ENCODE measurements at regions not wholly inside any gene's neighbourhood (a gene's known extent, or its start where the extent isn't known, plus 50 kb on each side); places are given as distances from the start of the nearest gene placed in this dataset.

DNA sequence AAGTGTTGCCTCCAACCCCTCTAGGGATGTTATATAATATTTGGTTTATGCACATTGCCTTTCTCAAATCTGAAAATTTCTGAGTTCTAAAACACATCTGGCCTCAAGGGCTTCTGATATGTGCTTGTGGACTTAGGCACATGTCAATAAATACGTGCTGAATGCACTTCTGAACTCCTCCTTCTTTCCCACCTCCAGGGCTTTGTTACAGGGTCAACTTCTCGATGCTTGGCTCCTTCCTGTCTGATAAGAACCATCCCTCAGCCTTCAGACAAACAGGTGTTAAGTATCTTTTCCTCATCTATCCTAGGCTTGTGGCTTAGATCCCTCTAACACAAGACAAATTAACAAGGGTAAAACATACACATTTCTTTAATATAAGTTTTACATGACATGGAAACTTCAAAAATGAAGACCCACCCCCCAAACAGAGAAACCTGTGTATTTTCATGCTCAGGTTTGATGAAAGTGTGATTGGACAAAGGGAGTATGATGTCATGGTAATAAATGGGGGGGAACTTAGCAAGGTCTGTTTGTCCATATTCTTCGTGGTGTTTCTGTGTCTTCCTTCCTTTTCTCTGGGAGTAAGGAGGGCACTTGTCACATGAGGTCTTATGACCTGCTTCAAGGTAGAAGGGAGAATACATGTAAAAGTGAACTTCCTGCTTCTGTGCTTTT is 326.9 kb downstream of the CD83 start:
- ChIA-PET POLR2A (no interaction called here), CTCF (no interaction called here)
- H3F3A ChIP-seq (replicated peaks; ENCODE audit: insufficient read depth): no peaks in the 10 kb centered on the region
- WGBS (ENCODE audit: low lambda C conversion rate): 21% methylated on average over 3 of the region's 3 CpGs
- H3K9ac ChIP-seq: no peak overlapping the region
- TF ChIP-seq MEF2A (IDR thresholded peaks at IDR 0.05; ENCODE audit: borderline replicate concordance, low read depth): no peak
- TF ChIP-seq, protein P1, sequence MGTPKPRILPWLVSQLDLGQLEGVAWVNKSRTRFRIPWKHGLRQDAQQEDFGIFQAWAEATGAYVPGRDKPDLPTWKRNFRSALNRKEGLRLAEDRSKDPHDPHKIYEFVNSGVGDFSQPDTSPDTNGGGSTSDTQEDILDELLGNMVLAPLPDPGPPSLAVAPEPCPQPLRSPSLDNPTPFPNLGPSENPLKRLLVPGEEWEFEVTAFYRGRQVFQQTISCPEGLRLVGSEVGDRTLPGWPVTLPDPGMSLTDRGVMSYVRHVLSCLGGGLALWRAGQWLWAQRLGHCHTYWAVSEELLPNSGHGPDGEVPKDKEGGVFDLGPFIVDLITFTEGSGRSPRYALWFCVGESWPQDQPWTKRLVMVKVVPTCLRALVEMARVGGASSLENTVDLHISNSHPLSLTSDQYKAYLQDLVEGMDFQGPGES (IDR thresholded peaks at IDR 0.05; ENCODE audit: low read depth, low read length): no peak
- TF ChIP-seq SMC3 (IDR thresholded peaks at IDR 0.05; ENCODE audit: low read depth, low read length): no peak
- TF ChIP-seq, protein P2, sequence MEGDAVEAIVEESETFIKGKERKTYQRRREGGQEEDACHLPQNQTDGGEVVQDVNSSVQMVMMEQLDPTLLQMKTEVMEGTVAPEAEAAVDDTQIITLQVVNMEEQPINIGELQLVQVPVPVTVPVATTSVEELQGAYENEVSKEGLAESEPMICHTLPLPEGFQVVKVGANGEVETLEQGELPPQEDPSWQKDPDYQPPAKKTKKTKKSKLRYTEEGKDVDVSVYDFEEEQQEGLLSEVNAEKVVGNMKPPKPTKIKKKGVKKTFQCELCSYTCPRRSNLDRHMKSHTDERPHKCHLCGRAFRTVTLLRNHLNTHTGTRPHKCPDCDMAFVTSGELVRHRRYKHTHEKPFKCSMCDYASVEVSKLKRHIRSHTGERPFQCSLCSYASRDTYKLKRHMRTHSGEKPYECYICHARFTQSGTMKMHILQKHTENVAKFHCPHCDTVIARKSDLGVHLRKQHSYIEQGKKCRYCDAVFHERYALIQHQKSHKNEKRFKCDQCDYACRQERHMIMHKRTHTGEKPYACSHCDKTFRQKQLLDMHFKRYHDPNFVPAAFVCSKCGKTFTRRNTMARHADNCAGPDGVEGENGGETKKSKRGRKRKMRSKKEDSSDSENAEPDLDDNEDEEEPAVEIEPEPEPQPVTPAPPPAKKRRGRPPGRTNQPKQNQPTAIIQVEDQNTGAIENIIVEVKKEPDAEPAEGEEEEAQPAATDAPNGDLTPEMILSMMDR (IDR thresholded peaks at IDR 0.05): no peak
- no peak for TF ChIP-seq JUND (IDR thresholded peaks at IDR 0.05)
- TF ChIP-seq NRF1 (IDR thresholded peaks at IDR 0.05; ENCODE audit: low read depth, low read length): no peak
- TF ChIP-seq GATA2 (CRISPR knock-in tag; IDR thresholded peaks at IDR 0.05): no peak
- TF ChIP-seq, protein P3, sequence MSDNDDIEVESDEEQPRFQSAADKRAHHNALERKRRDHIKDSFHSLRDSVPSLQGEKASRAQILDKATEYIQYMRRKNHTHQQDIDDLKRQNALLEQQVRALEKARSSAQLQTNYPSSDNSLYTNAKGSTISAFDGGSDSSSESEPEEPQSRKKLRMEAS (IDR thresholded peaks at IDR 0.05; ENCODE audit: low read depth): no peak
- no peak for TF ChIP-seq REST (IDR thresholded peaks at IDR 0.05; ENCODE audit: low read depth, low read length)
- no peak for TF ChIP-seq FOXJ3 (CRISPR knock-in tag; IDR thresholded peaks at IDR 0.05)
- no peak for TF ChIP-seq EZH2phosphoT487 (IDR thresholded peaks at IDR 0.05; ENCODE audit: borderline replicate concordance, low read depth)
- no peak overlapping the region for H3K27ac ChIP-seq (ENCODE audit: low read depth in 2 of 2, low read length in 1 of 2)
- no peak overlapping the region for H3K4me2 ChIP-seq
- no peak for DNase-seq
- no peaks in the 10 kb centered on the region for H3K36me3 ChIP-seq (replicated peaks in 1 of 2; ENCODE audit: control insufficient read depth in 1 of 2, insufficient read depth in 2 of 2, low read length in 1 of 2)
- no peaks in the 10 kb centered on the region for H3K27me3 ChIP-seq (ENCODE audit: insufficient read depth)
- no peak overlapping the region for H2AFZ ChIP-seq (ENCODE audit: low read depth)
- no peaks in the 10 kb centered on the region for H3K79me2 ChIP-seq (ENCODE audit: insufficient read depth)
- H3K4me1 ChIP-seq (ENCODE audit: control insufficient read depth in 1 of 2, insufficient read depth in 2 of 2, low read depth in 1 of 2, low read length in 1 of 2): no peaks in the 10 kb centered on the region; a peak in 1 of 4 replicates
- H3K9me3 ChIP-seq: no peaks in the 10 kb centered on the region
- H4K20me1 ChIP-seq (ENCODE audit: insufficient read depth): no peaks in the 10 kb centered on the region
- H3K9me2 ChIP-seq: no peaks in the 10 kb centered on the region
- H3K4me3 ChIP-seq (ENCODE audit: low read depth in 2 of 2, low read length in 1 of 2): no peak overlapping the region

All from SK-N-SH (cell line).